ENCODE measurements at regions not wholly inside any gene's neighbourhood (a gene's known extent, or its start where the extent isn't known, plus 50 kb on each side); places are given as distances from the start of the nearest gene placed in this dataset.

DNA sequence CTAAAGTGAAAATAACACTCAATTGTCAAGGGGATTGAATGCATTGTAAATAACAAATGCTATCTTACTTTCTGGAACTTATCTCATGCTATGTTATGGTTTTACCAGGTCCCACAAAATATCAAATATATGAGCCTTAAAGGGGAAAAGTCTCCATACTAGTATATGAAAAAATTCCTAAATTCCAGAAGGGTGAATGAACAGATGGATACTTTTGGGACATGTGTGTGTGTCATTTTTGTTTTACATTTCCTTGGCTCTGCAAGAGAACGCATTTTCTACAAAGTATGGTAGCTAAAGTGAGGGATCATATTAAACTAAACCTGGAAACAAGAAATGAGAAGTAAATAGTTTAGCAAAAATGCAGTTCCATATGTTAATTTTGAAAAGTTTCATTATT, 682.8 kb downstream of the INHBA start:
- no peak for TF ChIP-seq POLR2A (IDR thresholded peaks at IDR 0.05)
- TF ChIP-seq CTCF (IDR thresholded peaks at IDR 0.05) = no peak
